ENCODE measurements at regions not wholly inside any gene's neighbourhood (a gene's known extent, or its start where the extent isn't known, plus 50 kb on each side); places are given as distances from the start of the nearest gene placed in this dataset.
"Not testable (repeated sequence)": the region's sequence is repeated elsewhere in the genome, so short reads cannot be mapped to it uniquely, and the experiment has no call there.

GRCh38 chr21:6070213-6070612, 4451.2 kb upstream of the TPTE start:
- TF ChIP-seq CTCF (IDR thresholded peaks at IDR 0.05; ENCODE audit: borderline replicate concordance, extremely low read depth, low read length, poor library complexity, severe bottlenecking); EZH2 (IDR thresholded peaks at IDR 0.05; ENCODE audit: borderline replicate concordance, low read depth, low read length, severe bottlenecking): not testable (repeated sequence)

All from DND-41 (cell line).